Immature natural killer cell (primary cell): ENCODE measurements at regions not wholly inside any gene's neighbourhood (a gene's known extent, or its start where the extent isn't known, plus 50 kb on each side); places are given as distances from the start of the nearest gene placed in this dataset.

ENCODE experiments used
- DNase-seq, 3 donors: peaks; one replicate each; pipeline ENCODE4 v3.0.0; 2022; ENCODE audit warnings: mixed read lengths in 1 of 3
- H3K27ac Mint-ChIP-seq, 6 donors: one replicate each; pipeline ENCODE4 v1.8.0; 2020; ENCODE audit warnings: mixed read lengths in 6 of 6, mild to moderate bottlenecking in 5 of 6, inconsistent platforms in 4 of 6, moderate library complexity in 3 of 6
- H3K27me3 Mint-ChIP-seq, 3 donors: one replicate each; pipeline ENCODE4 v1.8.0; 2020 to 2021; ENCODE audit warnings: low read depth in 3 of 3, mild to moderate bottlenecking in 3 of 3, mixed read lengths in 3 of 3, moderate library complexity in 3 of 3, inconsistent platforms in 1 of 3
- H3K36me3 Mint-ChIP-seq, 3 donors: one replicate each; pipeline ENCODE4 v1.8.0; 2020; ENCODE audit warnings: mixed read lengths in 3 of 3, inconsistent platforms in 2 of 3, mild to moderate bottlenecking in 2 of 3
- H3K4me1 Mint-ChIP-seq, 2 donors: one replicate each; pipeline ENCODE4 v1.8.0; 2020; ENCODE audit warnings: inconsistent platforms in 2 of 2, mild to moderate bottlenecking in 2 of 2, mixed read lengths in 2 of 2, moderate library complexity in 1 of 2
- H3K4me3 Mint-ChIP-seq, 5 donors: one replicate each; pipeline ENCODE4 v1.8.0; 2020; ENCODE audit warnings: mild to moderate bottlenecking in 5 of 5, mixed read lengths in 5 of 5, inconsistent platforms in 3 of 5, moderate library complexity in 3 of 5
- H3K9me3 Mint-ChIP-seq, 6 donors: one replicate each; pipeline ENCODE4 v1.8.0; 2020; ENCODE audit warnings: mild to moderate bottlenecking in 6 of 6, mixed read lengths in 6 of 6, inconsistent platforms in 4 of 6, moderate library complexity in 3 of 6

GRCh38 chr5:26660116-26660515 is 378.3 kb downstream of the CDH9 start:
- Mint-ChIP-seq H3K4me3 (no peak overlapping the region), H3K27me3 (peaks cover 0 to under 1% (median 0%) of the 10 kb centered on the region in 3 donors), H3K9me3 (peaks cover 22 to 65% (median 38%) of the 10 kb centered on the region in 6 donors), H3K27ac (no peak overlapping the region), H3K4me1 (no peaks in the 10 kb centered on the region), H3K36me3 (no peaks in the 10 kb centered on the region)
- no peak for DNase-seq

GRCh38 chr5:26649000-26649399 is 389.4 kb downstream of the CDH9 start:
- Mint-ChIP-seq H3K4me3 (no peak overlapping the region), H3K27ac (no peak overlapping the region), H3K27me3 (no peaks in the 10 kb centered on the region), H3K36me3 (peaks cover 0 to 11% (median 0%) of the 10 kb centered on the region in 3 donors), H3K4me1 (no peaks in the 10 kb centered on the region), H3K9me3 (peaks cover 12 to 48% (median 36%) of the 10 kb centered on the region in 6 donors)
- DNase-seq, result no peak

DNA sequence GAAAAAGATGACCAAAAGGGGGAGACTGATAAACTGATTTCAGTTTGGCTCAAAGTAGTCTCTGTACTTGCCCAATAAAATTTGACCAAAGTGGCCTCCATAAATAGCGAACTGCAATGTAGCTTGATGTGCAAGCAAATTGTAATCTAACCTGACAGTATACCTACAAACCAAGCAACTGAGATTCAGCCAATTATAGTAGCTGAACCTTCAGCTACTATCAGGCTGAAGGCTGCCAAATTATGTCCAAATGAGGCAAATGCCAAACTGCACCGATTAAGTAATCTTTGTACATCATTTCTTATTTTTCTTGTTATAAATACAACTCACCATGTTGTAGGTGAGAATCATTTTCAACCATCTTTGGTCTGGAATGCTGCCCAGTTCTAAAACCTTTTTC is 390.6 kb downstream of the CDH9 start:
- no peak for DNase-seq
- H3K27ac Mint-ChIP-seq, result no peak overlapping the region
- no peaks in the 10 kb centered on the region for H3K27me3 Mint-ChIP-seq
- no peaks in the 10 kb centered on the region for H3K4me1 Mint-ChIP-seq
- peaks cover 10 to 53% (median 40%) of the 10 kb centered on the region in 6 donors for H3K9me3 Mint-ChIP-seq
- peaks cover 0 to 10% (median 0%) of the 10 kb centered on the region in 3 donors for H3K36me3 Mint-ChIP-seq
- no peak overlapping the region for H3K4me3 Mint-ChIP-seq

GRCh38 chr5:26645659-26646058 is 392.7 kb downstream of the CDH9 start:
- H3K9me3 Mint-ChIP-seq, result peaks cover 11 to 59% (median 50%) of the 10 kb centered on the region in 6 donors
- DNase-seq, result no peak
- H3K27me3 Mint-ChIP-seq, result peaks cover 0 to 1% (median 0%) of the 10 kb centered on the region in 3 donors
- H3K27ac Mint-ChIP-seq, result no peak overlapping the region
- no peak overlapping the region for H3K4me3 Mint-ChIP-seq
- peaks cover 0 to 8% (median 4%) of the 10 kb centered on the region in 3 donors for H3K36me3 Mint-ChIP-seq
- no peaks in the 10 kb centered on the region for H3K4me1 Mint-ChIP-seq

DNA sequence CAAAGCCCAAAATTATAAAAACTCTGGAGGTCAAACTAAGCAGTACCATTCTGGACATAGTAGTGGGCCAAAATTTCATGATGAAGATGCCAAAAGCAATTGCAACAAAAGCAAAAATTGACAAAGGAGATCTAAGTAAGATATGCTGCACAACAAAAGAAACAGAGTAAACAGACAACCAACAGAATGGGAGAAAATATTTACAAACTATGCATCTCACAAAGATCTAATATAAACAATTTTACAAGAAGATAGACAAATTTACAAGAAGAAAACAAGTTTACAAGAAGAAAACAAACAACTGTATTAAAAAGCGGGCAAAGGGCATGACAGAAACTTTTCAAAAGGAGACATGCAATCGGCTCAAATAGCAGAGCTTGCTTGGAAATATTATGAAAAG is 396.9 kb downstream of the CDH9 start:
- H3K27me3 Mint-ChIP-seq, result peaks cover 0 to 1% (median 1%) of the 10 kb centered on the region in 3 donors
- no peak overlapping the region for H3K27ac Mint-ChIP-seq
- no peak overlapping the region for H3K4me3 Mint-ChIP-seq
- H3K4me1 Mint-ChIP-seq, result no peaks in the 10 kb centered on the region
- peaks cover 16 to 66% (median 56%) of the 10 kb centered on the region in 6 donors for H3K9me3 Mint-ChIP-seq
- peaks cover 0 to 9% (median 4%) of the 10 kb centered on the region in 3 donors for H3K36me3 Mint-ChIP-seq
- DNase-seq, result no peak

DNA sequence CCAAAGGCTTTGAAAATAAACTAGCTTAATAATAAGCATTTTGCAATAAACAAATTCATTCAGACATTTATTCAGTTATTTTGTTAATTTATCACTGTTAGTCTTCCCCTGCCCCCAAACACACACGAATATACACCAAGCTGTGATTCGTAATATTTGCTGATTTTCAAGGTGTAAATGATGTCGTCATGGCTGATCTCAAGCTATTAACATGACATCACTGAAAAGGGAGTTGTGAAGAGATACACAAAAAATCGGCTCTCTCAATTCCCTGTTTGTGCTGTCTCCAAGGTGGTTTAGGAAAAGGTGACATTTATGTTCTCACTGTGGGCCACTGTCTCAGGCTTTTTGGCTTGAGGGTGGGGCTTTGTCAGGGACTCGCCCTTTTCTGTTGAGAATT is 413.3 kb downstream of the CDH9 start:
- no peak for DNase-seq
- Mint-ChIP-seq H3K9me3 (peaks cover 0 to 30% (median 14%) of the 10 kb centered on the region in 6 donors), H3K4me1 (no peaks in the 10 kb centered on the region), H3K27ac (no peak overlapping the region), H3K4me3 (no peak overlapping the region), H3K27me3 (no peaks in the 10 kb centered on the region), H3K36me3 (no peaks in the 10 kb centered on the region)

- Mint-ChIP-seq H3K36me3 (no peaks in the 10 kb centered on the region), H3K27ac (peak overlapping the region in 1 of 6 donors; percentile 21), H3K4me1 (no peaks in the 10 kb centered on the region), H3K27me3 (no peaks in the 10 kb centered on the region), H3K9me3 (peaks cover 0 to 33% (median 14%) of the 10 kb centered on the region in 6 donors), H3K4me3 (no peak overlapping the region)
- no peak for DNase-seq
Measured at GRCh38 chr5:26622947-26623346, 415.4 kb downstream of the CDH9 start.

DNA sequence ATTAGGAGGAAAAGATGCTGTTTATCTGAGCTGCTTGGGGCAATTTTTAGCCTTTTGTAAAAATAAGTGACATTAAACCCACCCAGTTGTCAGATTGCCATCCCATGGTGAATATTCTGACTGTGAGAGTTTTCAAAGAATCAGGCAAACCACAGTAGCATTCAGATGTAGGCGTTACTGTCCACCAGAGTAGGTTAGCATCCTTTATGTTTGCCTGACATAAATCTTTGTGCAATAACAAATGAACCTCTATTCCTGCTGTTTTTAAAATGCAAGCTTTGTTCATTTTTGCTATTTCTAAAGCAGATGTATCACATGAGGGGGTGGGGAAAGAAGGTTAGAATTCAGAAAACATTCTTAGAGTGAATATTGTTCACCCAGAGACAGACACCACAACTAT is 427.8 kb downstream of the CDH9 start:
- Mint-ChIP-seq H3K27ac (no peak overlapping the region), H3K27me3 (no peaks in the 10 kb centered on the region), H3K9me3 (peaks cover 0 to 57% (median 24%) of the 10 kb centered on the region in 6 donors), H3K4me1 (no peaks in the 10 kb centered on the region), H3K4me3 (no peak overlapping the region), H3K36me3 (no peaks in the 10 kb centered on the region)
- DNase-seq, result no peak

DNA sequence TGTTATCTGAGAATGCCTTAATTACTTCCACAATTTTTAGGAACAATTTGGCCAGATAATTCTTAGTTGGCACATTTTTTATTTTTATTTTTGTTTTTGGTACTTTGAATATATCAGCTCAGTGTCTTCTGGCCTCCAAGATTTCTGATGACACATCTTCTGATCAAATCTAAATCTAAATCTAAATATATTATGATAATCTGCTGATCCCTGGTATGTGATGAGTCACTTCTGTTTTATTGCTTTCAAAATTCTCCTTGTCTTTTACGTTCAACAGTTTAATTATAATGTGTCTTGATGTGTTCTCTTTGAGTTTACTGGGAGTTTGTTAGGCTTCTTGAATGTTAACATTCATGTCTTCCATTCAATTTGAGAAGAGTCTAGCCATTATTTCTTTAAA is 436.8 kb downstream of the CDH9 start:
- DNase-seq, result no peak
- H3K27me3 Mint-ChIP-seq, result peaks cover 0 to 2% (median 0%) of the 10 kb centered on the region in 3 donors
- no peaks in the 10 kb centered on the region for H3K4me1 Mint-ChIP-seq
- peaks cover 0 to 5% (median 0%) of the 10 kb centered on the region in 3 donors for H3K36me3 Mint-ChIP-seq
- H3K9me3 Mint-ChIP-seq, result peaks cover 5 to 51% (median 33%) of the 10 kb centered on the region in 6 donors
- H3K4me3 Mint-ChIP-seq, result no peak overlapping the region
- no peak overlapping the region for H3K27ac Mint-ChIP-seq

DNA sequence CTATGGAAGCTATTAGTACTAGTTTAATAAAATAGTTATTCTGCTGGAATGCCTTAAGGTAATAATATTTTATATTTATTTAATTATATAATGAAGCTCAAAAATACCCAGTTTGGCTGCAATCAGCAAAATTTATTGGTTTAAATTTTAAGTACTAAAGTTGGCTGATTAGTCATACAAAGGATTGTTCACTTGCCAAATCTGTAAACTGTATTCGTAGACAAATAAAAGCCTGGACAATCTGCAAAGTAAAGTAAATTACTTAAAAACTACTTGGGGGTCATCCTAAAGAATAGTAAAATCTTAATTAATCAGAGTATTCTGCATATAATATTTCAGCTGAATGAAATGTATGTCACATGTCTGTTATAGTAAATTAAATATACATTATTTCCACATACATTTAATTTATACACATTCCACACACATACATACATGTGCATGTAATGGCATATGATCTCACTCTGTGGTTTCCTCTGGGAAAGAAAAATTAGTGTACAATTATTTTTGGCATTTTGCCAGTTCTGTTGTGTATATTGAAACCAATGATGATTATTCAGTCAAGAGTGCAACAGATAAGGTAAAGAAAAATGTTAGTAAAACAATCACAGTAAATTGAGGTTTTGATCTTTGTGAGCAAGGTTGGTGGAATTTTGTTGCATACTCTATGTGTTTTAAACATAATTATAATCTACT is 455.9 kb downstream of the CDH9 start:
- H3K27ac Mint-ChIP-seq, result no peak overlapping the region
- no peak overlapping the region for H3K4me3 Mint-ChIP-seq
- no peaks in the 10 kb centered on the region for H3K36me3 Mint-ChIP-seq
- H3K27me3 Mint-ChIP-seq, result no peaks in the 10 kb centered on the region
- no peak for DNase-seq
- H3K4me1 Mint-ChIP-seq, result no peaks in the 10 kb centered on the region
- peaks cover 10 to 49% (median 22%) of the 10 kb centered on the region in 6 donors for H3K9me3 Mint-ChIP-seq

- no peaks in the 10 kb centered on the region for H3K4me1 Mint-ChIP-seq
- H3K9me3 Mint-ChIP-seq, result peaks cover 8 to 34% (median 18%) of the 10 kb centered on the region in 6 donors
- DNase-seq, result no peak
- no peak overlapping the region for H3K27ac Mint-ChIP-seq
- H3K36me3 Mint-ChIP-seq, result no peaks in the 10 kb centered on the region
- H3K27me3 Mint-ChIP-seq, result no peaks in the 10 kb centered on the region
- no peak overlapping the region for H3K4me3 Mint-ChIP-seq
Measured at GRCh38 chr5:26579712-26580111, 458.7 kb downstream of the CDH9 start.

GRCh38 chr5:26578002-26578401 is 460.4 kb downstream of the CDH9 start:
- no peaks in the 10 kb centered on the region for H3K27me3 Mint-ChIP-seq
- no peaks in the 10 kb centered on the region for H3K36me3 Mint-ChIP-seq
- H3K4me1 Mint-ChIP-seq, result no peaks in the 10 kb centered on the region
- no peak for DNase-seq
- H3K9me3 Mint-ChIP-seq, result peaks cover 10 to 34% (median 19%) of the 10 kb centered on the region in 6 donors
- no peak overlapping the region for H3K4me3 Mint-ChIP-seq
- no peak overlapping the region for H3K27ac Mint-ChIP-seq

DNA sequence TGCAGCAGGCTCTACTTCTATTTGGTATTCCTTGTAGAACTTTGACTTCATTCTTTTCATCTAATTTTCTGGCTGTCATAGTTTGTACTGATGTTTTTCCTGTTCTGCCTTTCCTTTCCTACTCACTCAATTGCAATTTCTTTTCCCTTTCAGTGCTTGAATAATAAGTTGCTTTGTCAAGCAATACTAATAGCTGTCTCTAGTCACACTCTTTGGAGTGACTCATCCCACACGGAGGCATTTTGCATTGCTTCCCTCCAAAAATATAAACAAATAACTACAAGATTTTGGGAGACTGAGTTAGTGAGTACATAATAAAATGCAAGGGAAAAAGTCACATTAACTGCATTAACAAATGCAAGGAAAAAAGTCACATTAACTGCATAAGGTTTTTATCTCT is 465.9 kb downstream of the CDH9 start:
- Mint-ChIP-seq H3K27me3 (peaks cover 0 to 2% (median 0%) of the 10 kb centered on the region in 3 donors), H3K4me3 (no peak overlapping the region), H3K4me1 (no peaks in the 10 kb centered on the region), H3K27ac (no peak overlapping the region), H3K9me3 (peaks cover 17 to 35% (median 20%) of the 10 kb centered on the region in 6 donors), H3K36me3 (peaks cover 0 to 4% (median 0%) of the 10 kb centered on the region in 3 donors)
- DNase-seq, result no peak

- Mint-ChIP-seq H3K27ac (no peak overlapping the region), H3K27me3 (peaks cover 0 to 2% (median 0%) of the 10 kb centered on the region in 3 donors), H3K9me3 (peaks cover 18 to 51% (median 29%) of the 10 kb centered on the region in 6 donors), H3K4me1 (no peaks in the 10 kb centered on the region), H3K4me3 (no peak overlapping the region), H3K36me3 (peaks cover 0 to 7% (median 0%) of the 10 kb centered on the region in 3 donors)
- no peak for DNase-seq
Measured at GRCh38 chr5:26569929-26570258, 468.5 kb downstream of the CDH9 start.
